Neuronal stem cell (in vitro differentiated cells): ENCODE measurements at regions not wholly inside any gene's neighbourhood (a gene's known extent, or its start where the extent isn't known, plus 50 kb on each side); places are given as distances from the start of the nearest gene placed in this dataset.

ENCODE experiments used
- DNase-seq: peaks from one replicate; pipeline ENCODE4 v3.0.0-alpha.2; 2013; ENCODE audit warnings: low spot score
- H2AFZ ChIP-seq: one replicate; pipeline ENCODE4 v1.6.1; 2013; ENCODE audit warnings: mild to moderate bottlenecking, low read length, inconsistent platforms
- H2AK5ac ChIP-seq: 2 replicates; pipeline ENCODE4 v1.6.1; 2013; ENCODE audit warnings: low read depth, mild to moderate bottlenecking, inconsistent platforms, low read length, moderate library complexity, mixed read lengths
- H2BK120ac ChIP-seq: 2 replicates; pipeline ENCODE4 v1.6.1; 2013; ENCODE audit warnings: low read depth, mild to moderate bottlenecking, inconsistent platforms, low read length, moderate library complexity, mixed read lengths
- H2BK12ac ChIP-seq: one replicate; pipeline ENCODE4 v1.6.1; 2013; ENCODE audit warnings: low read length, inconsistent platforms
- H2BK15ac ChIP-seq: 2 replicates; pipeline ENCODE4 v1.6.1; 2013; ENCODE audit warnings: mild to moderate bottlenecking, low read length, inconsistent platforms, mixed read lengths
- H2BK5ac ChIP-seq: one replicate; pipeline ENCODE4 v1.6.1; 2013; ENCODE audit warnings: inconsistent platforms, mild to moderate bottlenecking, low read length, moderate library complexity
- H3K14ac ChIP-seq: one replicate; pipeline ENCODE4 v1.6.1; 2013; ENCODE audit warnings: low read length, inconsistent platforms
- H3K18ac ChIP-seq: 2 replicates; pipeline ENCODE4 v1.6.1; 2013; ENCODE audit warnings: low read length, inconsistent platforms
- H3K23ac ChIP-seq: 2 replicates; pipeline ENCODE4 v1.6.1; 2013; ENCODE audit warnings: low read depth, mild to moderate bottlenecking, mixed read lengths, low read length, inconsistent platforms; ENCODE audit not compliant: poor library complexity
- H3K27ac ChIP-seq: replicated peaks from 3 replicates; pipeline ENCODE4 v1.5.1; 2013; ENCODE audit warnings: low read length, inconsistent platforms
- H3K27me3 ChIP-seq, 3 experiments: 2 replicates each; pipeline ENCODE4 v1.6.1; 2013; ENCODE audit warnings: low read length in 3 of 3, mild to moderate bottlenecking in 2 of 3, inconsistent platforms in 1 of 3, low read depth in 1 of 3, mixed read lengths in 1 of 3, moderate library complexity in 1 of 3; ENCODE audit not compliant: control insufficient read depth in 3 of 3, insufficient read depth in 3 of 3
- H3K36me3 ChIP-seq, 2 donors: replicated peaks in 1 of 2; 2 replicates each; pipeline ENCODE4 v1.6.1; 2013; ENCODE audit warnings: low read length in 2 of 2; ENCODE audit not compliant: control insufficient read depth in 2 of 2, insufficient read depth in 2 of 2
- H3K4ac ChIP-seq: 2 replicates; pipeline ENCODE4 v1.6.1; 2013; ENCODE audit warnings: inconsistent platforms, mild to moderate bottlenecking, low read length, moderate library complexity
- H3K4me1 ChIP-seq, 2 donors: 1 replicate in 1 of 2; 2 replicates in 1 of 2; pipeline ENCODE4 v1.6.1; 2013; ENCODE audit warnings: low read length in 2 of 2, low read depth in 1 of 2; ENCODE audit not compliant: control insufficient read depth in 2 of 2, insufficient read depth in 1 of 2
- H3K4me2 ChIP-seq: one replicate; pipeline ENCODE4 v1.6.1; 2013; ENCODE audit warnings: mild to moderate bottlenecking, low read length, inconsistent platforms; ENCODE audit not compliant: insufficient read depth, poor library complexity, severe bottlenecking
- H3K4me3 ChIP-seq, 2 donors: 2 replicates each; pipeline ENCODE4 v1.5.1; 2013; ENCODE audit warnings: low read length in 2 of 2, mild to moderate bottlenecking in 2 of 2, inconsistent platforms in 1 of 2, moderate library complexity in 1 of 2
- H3K79me1 ChIP-seq: one replicate; pipeline ENCODE4 v1.6.1; 2013; ENCODE audit warnings: low read depth, mild to moderate bottlenecking, inconsistent platforms, low read length, moderate library complexity
- H3K9ac ChIP-seq: one replicate; pipeline ENCODE4 v1.6.1; 2013; ENCODE audit warnings: mild to moderate bottlenecking, low read depth, low read length, inconsistent platforms; ENCODE audit not compliant: poor library complexity
- H3K9me3 ChIP-seq, 2 donors: replicated peaks in 1 of 2; 2 replicates each; pipeline versions ENCODE3 to v1.6.1; 2013; ENCODE audit warnings: low read length in 2 of 2, mild to moderate bottlenecking in 2 of 2, inconsistent platforms in 1 of 2, low read depth in 1 of 2, mixed read lengths in 1 of 2, moderate library complexity in 1 of 2; ENCODE audit not compliant: control insufficient read depth in 2 of 2, insufficient read depth in 1 of 2
- H4K8ac ChIP-seq: one replicate; pipeline ENCODE4 v1.6.1; 2013; ENCODE audit warnings: low read depth, mild to moderate bottlenecking, inconsistent platforms, low read length, moderate library complexity
- H4K91ac ChIP-seq: one replicate; pipeline ENCODE4 v1.6.1; 2013; ENCODE audit warnings: low read length, low read depth, mild to moderate bottlenecking, inconsistent platforms; ENCODE audit not compliant: poor library complexity
- WGBS, 2 donors: extraction: QIAGEN DNeasy Blood & Tissue Kit; methylation state at CpG; one replicate each; pipeline ENCODE4 v1.1.7; 2013; ENCODE audit warnings: missing lambda C conversion rate in 2 of 2, mixed read lengths in 1 of 2; ENCODE audit not compliant: insufficient read length in 2 of 2, insufficient replicate concordance in 1 of 2; ENCODE audit errors: extremely low coverage in 2 of 2; 5-methylcytosine and 5-hydroxymethylcytosine counted together

GRCh38 chr12:60724475-60724874 lies 1128.6 kb downstream of the SLC16A7 start:
- no CpG with 5 or more reads among the region's 1 CpG for WGBS, 2 donors
- no peak overlapping the region for H2AFZ ChIP-seq
- H3K18ac ChIP-seq: no peak overlapping the region
- H3K36me3 ChIP-seq: no peaks in the 10 kb centered on the region
- H3K4me3 ChIP-seq: no peak overlapping the region
- H4K8ac ChIP-seq: no peak overlapping the region
- H3K9me3 ChIP-seq: no peaks in the 10 kb centered on the region
- no peak overlapping the region for H2BK5ac ChIP-seq
- no peak overlapping the region for H3K4me2 ChIP-seq
- no peak overlapping the region for H2BK120ac ChIP-seq
- DNase-seq: no peak
- no peak overlapping the region for H2BK15ac ChIP-seq
- no peaks in the 10 kb centered on the region for H3K79me1 ChIP-seq
- no peak overlapping the region for H3K4ac ChIP-seq
- no peak overlapping the region for H3K27ac ChIP-seq
- H3K14ac ChIP-seq: no peak overlapping the region
- H3K9ac ChIP-seq: no peak overlapping the region
- H3K27me3 ChIP-seq: no peaks in the 10 kb centered on the region
- H2BK12ac ChIP-seq: no peak overlapping the region
- no peak overlapping the region for H4K91ac ChIP-seq
- no peaks in the 10 kb centered on the region for H3K4me1 ChIP-seq
- H2AK5ac ChIP-seq: no peak overlapping the region
- no peak overlapping the region for H3K23ac ChIP-seq

GRCh38 chr12:60724984-60725383 lies 1129.2 kb downstream of the SLC16A7 start:
- Histone ChIP-seq H3K4me3 (no peak overlapping the region), H4K8ac (no peak overlapping the region), H2AK5ac (no peak overlapping the region), H2BK15ac (no peak overlapping the region), H3K23ac (no peak overlapping the region), H4K91ac (no peak overlapping the region), H3K9ac (no peak overlapping the region), H2AFZ (no peak overlapping the region), H2BK5ac (no peak overlapping the region), H3K27ac (no peak overlapping the region), H3K4ac (no peak overlapping the region), H3K18ac (no peak overlapping the region), H3K9me3 (no peaks in the 10 kb centered on the region), H3K14ac (no peak overlapping the region), H3K27me3 (no peaks in the 10 kb centered on the region), H3K79me1 (no peaks in the 10 kb centered on the region), H2BK120ac (no peak overlapping the region), H3K4me1 (no peaks in the 10 kb centered on the region), H3K4me2 (no peak overlapping the region), H3K36me3 (no peaks in the 10 kb centered on the region), H2BK12ac (no peak overlapping the region)
- no peak for DNase-seq

- H2BK120ac ChIP-seq: no peak overlapping the region
- H3K27ac ChIP-seq: no peak overlapping the region
- H3K79me1 ChIP-seq: no peaks in the 10 kb centered on the region
- H2AK5ac ChIP-seq: no peak overlapping the region
- no peak overlapping the region for H3K14ac ChIP-seq
- DNase-seq: no peak
- H2BK15ac ChIP-seq: no peak overlapping the region
- no peak overlapping the region for H3K4me3 ChIP-seq
- H3K4me1 ChIP-seq: no peaks in the 10 kb centered on the region
- H2BK12ac ChIP-seq: no peak overlapping the region
- H3K18ac ChIP-seq: no peak overlapping the region
- no CpG with 5 or more reads among the region's 1 CpG for WGBS, 2 donors
- H4K8ac ChIP-seq: no peak overlapping the region
- H3K23ac ChIP-seq: no peak overlapping the region
- no peaks in the 10 kb centered on the region for H3K27me3 ChIP-seq
- no peak overlapping the region for H4K91ac ChIP-seq
- no peaks in the 10 kb centered on the region for H3K36me3 ChIP-seq
- H2AFZ ChIP-seq: no peak overlapping the region
- H3K4ac ChIP-seq: no peak overlapping the region
- no peak overlapping the region for H2BK5ac ChIP-seq
- H3K4me2 ChIP-seq: no peak overlapping the region
- no peaks in the 10 kb centered on the region for H3K9me3 ChIP-seq
- H3K9ac ChIP-seq: no peak overlapping the region
Measured at GRCh38 chr12:60752589-60752988, 1156.8 kb downstream of the SLC16A7 start.

- Histone ChIP-seq H2AFZ (no peak overlapping the region), H2BK15ac (no peak overlapping the region), H4K8ac (no peak overlapping the region), H3K9ac (no peak overlapping the region), H2BK12ac (no peak overlapping the region), H2AK5ac (no peak overlapping the region), H3K4me1 (no peaks in the 10 kb centered on the region), H3K27me3 (no peaks in the 10 kb centered on the region), H4K91ac (no peak overlapping the region), H3K23ac (no peak overlapping the region), H3K79me1 (no peaks in the 10 kb centered on the region), H3K4me3 (no peak overlapping the region), H3K36me3 (no peaks in the 10 kb centered on the region), H3K4ac (no peak overlapping the region), H3K4me2 (no peak overlapping the region), H3K9me3 (no peaks in the 10 kb centered on the region), H3K27ac (no peak overlapping the region), H2BK5ac (no peak overlapping the region), H3K18ac (no peak overlapping the region), H3K14ac (no peak overlapping the region), H2BK120ac (no peak overlapping the region)
- no peak for DNase-seq
- WGBS, 2 donors: no CpG with 5 or more reads among the region's 1 CpG
Measured at GRCh38 chr12:60758224-60758623, 1162.4 kb downstream of the SLC16A7 start.
